Keratinocyte (primary cell): ENCODE measurements at regions not wholly inside any gene's neighbourhood (a gene's known extent, or its start where the extent isn't known, plus 50 kb on each side); places are given as distances from the start of the nearest gene placed in this dataset.

Source experiments
- DNase-seq: peaks from one replicate; pipeline ENCODE4 v3.0.0-alpha.2; 2011; ENCODE audit warnings: low read depth, missing footprints, low spot score
- FAIRE-seq: peaks from 2 replicates; lab custom pipeline; 2011; peaks lifted over from hg19 to GRCh38; lab: Jason Lieb, UNC
- H2AFZ ChIP-seq: 2 replicates; pipeline ENCODE4 v1.6.0; 2012; ENCODE audit warnings: low read length, control low read depth, inconsistent platforms; ENCODE audit not compliant: control insufficient read depth
- H3K27ac ChIP-seq: 2 replicates; pipeline ENCODE4 v1.5.1; 2011; ENCODE audit warnings: low read length; ENCODE audit not compliant: control insufficient read depth, insufficient read depth
- H3K27me3 ChIP-seq: 3 replicates; pipeline ENCODE4 v1.6.0; 2011; ENCODE audit warnings: low read length; ENCODE audit not compliant: control insufficient read depth, insufficient read depth; ENCODE audit errors: extremely low read depth
- H3K36me3 ChIP-seq, 2 experiments: 2 replicates in 1 of 2; 3 replicates in 1 of 2; pipeline ENCODE4 v1.5.1; 2011; ENCODE audit warnings: low read length in 2 of 2, mild to moderate bottlenecking in 1 of 2; ENCODE audit not compliant: control insufficient read depth in 2 of 2, insufficient read depth in 2 of 2; ENCODE audit errors: extremely low read depth in 1 of 2
- H3K4me1 ChIP-seq: 3 replicates; pipeline ENCODE4 v1.5.1; 2011; ENCODE audit warnings: low read length; ENCODE audit not compliant: control insufficient read depth, insufficient read depth; ENCODE audit errors: extremely low read depth
- H3K4me2 ChIP-seq: 3 replicates; pipeline ENCODE4 v1.6.0; 2011; ENCODE audit warnings: low read depth, low read length; ENCODE audit not compliant: control insufficient read depth, insufficient read depth; ENCODE audit errors: extremely low read depth
- H3K4me3 ChIP-seq, 3 experiments: fragments of 200-600 bp in 1 of 3; sonication (generic) in 1 of 3; 2 replicates in 2 of 3; 3 replicates in 1 of 3; pipeline ENCODE4 v1.5.1; 2011 to 2016; ENCODE audit warnings: low read length in 3 of 3, mild to moderate bottlenecking in 3 of 3, control low read depth in 2 of 3, inconsistent platforms in 1 of 3, low read depth in 1 of 3, mixed read lengths in 1 of 3, mixed run types in 1 of 3, moderate library complexity in 1 of 3; ENCODE audit not compliant: control insufficient read depth in 2 of 3, insufficient read depth in 2 of 3; ENCODE audit errors: extremely low read depth in 1 of 3
- H3K79me2 ChIP-seq: 2 replicates; pipeline ENCODE4 v1.6.0; 2012; ENCODE audit warnings: low read length; ENCODE audit not compliant: control insufficient read depth, insufficient read depth
- H3K9ac ChIP-seq: 3 replicates; pipeline ENCODE4 v1.6.0; 2011; ENCODE audit warnings: low read length; ENCODE audit not compliant: control insufficient read depth, insufficient read depth; ENCODE audit errors: extremely low read depth
- H3K9me1 ChIP-seq: 3 replicates; pipeline ENCODE4 v1.6.0; 2011; ENCODE audit warnings: low read length; ENCODE audit not compliant: control insufficient read depth, insufficient read depth; ENCODE audit errors: extremely low read depth
- H3K9me3 ChIP-seq: 2 replicates; pipeline ENCODE4 v1.5.1; 2012; ENCODE audit warnings: low read depth, low read length; ENCODE audit not compliant: control insufficient read depth
- H4K20me1 ChIP-seq: 3 replicates; pipeline ENCODE4 v1.6.0; 2011; ENCODE audit warnings: low read length; ENCODE audit not compliant: control insufficient read depth, insufficient read depth; ENCODE audit errors: extremely low read depth
- EZH2 ChIP-seq: IDR thresholded peaks from one replicate; pipeline ENCODE4 v1.6.1; 2012; ENCODE audit warnings: inconsistent platforms, mild to moderate bottlenecking, low read length, moderate library complexity
- dilution Hi-C: fragments of 300-500 bp; cut with MboI; formaldehyde crosslinking; loops from one replicate; pipeline ENCODE4 v1.7.0; 2020; ENCODE audit warnings: low sequenced_read_pairs; ENCODE audit not compliant: extremely low pct_ligation_motif_present
- TF ChIP-seq, protein P1 (sequence below), 3 experiments: IDR thresholded peaks in 1 of 3; conservative IDR thresholded peaks in 1 of 3; optimal IDR thresholded peaks in 1 of 3; 2 replicates in 2 of 3; 3 replicates in 1 of 3; pipeline versions ENCODE3 to v1.5.1; 2011; ENCODE audit warnings: low read length in 3 of 3, mild to moderate bottlenecking in 3 of 3, moderate library complexity in 2 of 3, control low read depth in 1 of 3, inconsistent platforms in 1 of 3; ENCODE audit not compliant: insufficient read depth in 2 of 3; ENCODE audit errors: extremely low read depth in 1 of 3

- DNase-seq (no peak), FAIRE-seq (no peak)
- Histone ChIP-seq H3K4me3 (no peak overlapping the region), H3K4me1 (peaks cover 12% of the 10 kb centered on the region), H3K27ac (no peak overlapping the region), H3K79me2 (no peaks in the 10 kb centered on the region), H2AFZ (no peak overlapping the region), H3K36me3 (no peaks in the 10 kb centered on the region), H3K4me2 (no peak overlapping the region), H4K20me1 (no peaks in the 10 kb centered on the region), H3K9me1 (no peaks in the 10 kb centered on the region), H3K9ac (no peak overlapping the region), H3K27me3 (no peaks in the 10 kb centered on the region), H3K9me3 (no peaks in the 10 kb centered on the region)
- dilution Hi-C loops = no loop called here
- TF ChIP-seq, protein P1, sequence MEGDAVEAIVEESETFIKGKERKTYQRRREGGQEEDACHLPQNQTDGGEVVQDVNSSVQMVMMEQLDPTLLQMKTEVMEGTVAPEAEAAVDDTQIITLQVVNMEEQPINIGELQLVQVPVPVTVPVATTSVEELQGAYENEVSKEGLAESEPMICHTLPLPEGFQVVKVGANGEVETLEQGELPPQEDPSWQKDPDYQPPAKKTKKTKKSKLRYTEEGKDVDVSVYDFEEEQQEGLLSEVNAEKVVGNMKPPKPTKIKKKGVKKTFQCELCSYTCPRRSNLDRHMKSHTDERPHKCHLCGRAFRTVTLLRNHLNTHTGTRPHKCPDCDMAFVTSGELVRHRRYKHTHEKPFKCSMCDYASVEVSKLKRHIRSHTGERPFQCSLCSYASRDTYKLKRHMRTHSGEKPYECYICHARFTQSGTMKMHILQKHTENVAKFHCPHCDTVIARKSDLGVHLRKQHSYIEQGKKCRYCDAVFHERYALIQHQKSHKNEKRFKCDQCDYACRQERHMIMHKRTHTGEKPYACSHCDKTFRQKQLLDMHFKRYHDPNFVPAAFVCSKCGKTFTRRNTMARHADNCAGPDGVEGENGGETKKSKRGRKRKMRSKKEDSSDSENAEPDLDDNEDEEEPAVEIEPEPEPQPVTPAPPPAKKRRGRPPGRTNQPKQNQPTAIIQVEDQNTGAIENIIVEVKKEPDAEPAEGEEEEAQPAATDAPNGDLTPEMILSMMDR (optimal IDR thresholded peaks at IDR 0.05 in 1 of 3, IDR thresholded peaks at IDR 0.05 in 1 of 3, conservative IDR thresholded peaks at IDR 0.05 in 1 of 3; ENCODE audit: extremely low read depth in 1 of 3, insufficient read depth in 2 of 3, low read length in 3 of 3) = no peak
- no peak for TF ChIP-seq EZH2
Measured at GRCh38 chr3:76043746-76044145, 258.4 kb upstream of the ZNF717 start.

DNA sequence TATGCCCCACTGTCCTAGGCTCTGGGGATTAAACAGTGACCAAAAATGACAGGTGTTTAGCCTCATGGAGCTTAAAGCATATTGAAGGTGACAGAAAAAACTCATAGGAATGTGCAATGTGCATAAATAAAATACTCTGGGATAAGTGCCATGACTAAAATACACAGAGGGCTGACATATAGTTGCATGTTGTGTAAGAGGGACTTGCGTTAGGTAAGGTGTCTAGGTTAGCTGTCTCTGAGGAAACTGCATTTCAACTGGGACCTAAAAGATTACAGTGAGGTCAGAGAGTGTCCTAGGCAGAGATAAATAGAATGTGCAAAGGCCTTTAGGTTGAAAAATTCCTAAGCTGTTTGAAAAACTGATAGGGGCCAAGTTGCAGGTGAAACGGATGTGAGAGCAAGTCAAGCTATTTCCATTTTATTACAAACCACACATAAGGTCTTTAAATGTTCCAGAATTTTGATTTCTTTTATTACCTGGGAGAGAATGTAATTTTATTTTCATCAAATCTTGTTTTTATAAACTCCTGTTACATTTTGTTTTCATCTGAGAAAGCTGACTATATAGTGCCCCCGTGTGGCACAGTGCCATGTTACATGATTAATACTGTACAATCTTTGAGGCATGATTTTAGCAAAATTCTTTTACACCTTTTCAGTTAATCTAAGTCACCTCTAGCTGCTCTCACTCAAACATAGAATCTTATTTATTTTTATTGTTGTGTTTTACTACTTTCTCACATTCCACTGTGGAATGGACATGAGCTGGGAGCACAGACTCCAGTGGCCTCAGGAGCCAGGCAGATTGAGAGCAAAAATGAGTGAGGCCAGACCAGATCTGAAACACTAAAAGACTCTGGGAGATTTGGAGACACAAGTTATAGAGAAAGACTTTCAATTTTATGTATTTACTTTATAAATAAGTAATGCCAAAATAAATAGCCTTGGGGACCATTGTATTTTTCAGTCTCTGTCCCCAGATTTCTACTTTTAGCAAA is 259.6 kb upstream of the ZNF717 start:
- no peaks in the 10 kb centered on the region for H3K27me3 ChIP-seq
- no peak overlapping the region for H3K9ac ChIP-seq
- H4K20me1 ChIP-seq = no peaks in the 10 kb centered on the region
- TF ChIP-seq, protein P1 (optimal IDR thresholded peaks at IDR 0.05 in 1 of 3, IDR thresholded peaks at IDR 0.05 in 1 of 3, conservative IDR thresholded peaks at IDR 0.05 in 1 of 3; ENCODE audit: extremely low read depth in 1 of 3, insufficient read depth in 2 of 3, low read length in 3 of 3) = peak in 2 of 3 experiments; percentile 42 to 56
- no peak for TF ChIP-seq EZH2
- H3K4me1 ChIP-seq = peaks cover under 1% of the 10 kb centered on the region
- H3K79me2 ChIP-seq = no peaks in the 10 kb centered on the region
- no peaks in the 10 kb centered on the region for H3K36me3 ChIP-seq
- no peak for DNase-seq
- H3K9me3 ChIP-seq = no peaks in the 10 kb centered on the region
- H3K4me3 ChIP-seq = no peak overlapping the region
- no peak overlapping the region for H2AFZ ChIP-seq
- no peak overlapping the region for H3K27ac ChIP-seq
- H3K4me2 ChIP-seq = no peak overlapping the region
- H3K9me1 ChIP-seq = no peaks in the 10 kb centered on the region
- dilution Hi-C loops = no loop called here
- no peak for FAIRE-seq
